ENCODE measurements at regions not wholly inside any gene's neighbourhood (a gene's known extent, or its start where the extent isn't known, plus 50 kb on each side); places are given as distances from the start of the nearest gene placed in this dataset.

DNA sequence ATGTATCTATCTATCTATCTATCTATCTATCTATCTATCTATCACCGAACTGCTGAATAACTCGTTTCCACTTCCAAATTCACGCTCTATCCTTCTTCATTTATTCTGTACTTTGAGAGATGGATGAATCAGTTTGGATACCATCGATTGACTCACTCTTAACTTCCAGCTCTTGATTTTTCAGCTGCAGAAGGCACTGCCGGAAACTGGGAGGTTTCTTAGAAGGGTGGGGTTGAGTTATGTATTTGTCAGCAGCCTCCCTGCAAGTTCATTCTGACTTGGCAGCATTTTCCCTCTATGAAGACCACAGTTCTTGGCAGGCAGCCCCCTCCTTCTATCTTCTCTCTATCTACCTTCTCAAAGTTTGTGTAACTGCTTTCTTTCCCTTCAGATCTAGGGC is 112.0 kb upstream of the MAGEB18 start:
- no peak for DNase-seq (ENCODE audit: low read depth, low spot score)

DNA sequence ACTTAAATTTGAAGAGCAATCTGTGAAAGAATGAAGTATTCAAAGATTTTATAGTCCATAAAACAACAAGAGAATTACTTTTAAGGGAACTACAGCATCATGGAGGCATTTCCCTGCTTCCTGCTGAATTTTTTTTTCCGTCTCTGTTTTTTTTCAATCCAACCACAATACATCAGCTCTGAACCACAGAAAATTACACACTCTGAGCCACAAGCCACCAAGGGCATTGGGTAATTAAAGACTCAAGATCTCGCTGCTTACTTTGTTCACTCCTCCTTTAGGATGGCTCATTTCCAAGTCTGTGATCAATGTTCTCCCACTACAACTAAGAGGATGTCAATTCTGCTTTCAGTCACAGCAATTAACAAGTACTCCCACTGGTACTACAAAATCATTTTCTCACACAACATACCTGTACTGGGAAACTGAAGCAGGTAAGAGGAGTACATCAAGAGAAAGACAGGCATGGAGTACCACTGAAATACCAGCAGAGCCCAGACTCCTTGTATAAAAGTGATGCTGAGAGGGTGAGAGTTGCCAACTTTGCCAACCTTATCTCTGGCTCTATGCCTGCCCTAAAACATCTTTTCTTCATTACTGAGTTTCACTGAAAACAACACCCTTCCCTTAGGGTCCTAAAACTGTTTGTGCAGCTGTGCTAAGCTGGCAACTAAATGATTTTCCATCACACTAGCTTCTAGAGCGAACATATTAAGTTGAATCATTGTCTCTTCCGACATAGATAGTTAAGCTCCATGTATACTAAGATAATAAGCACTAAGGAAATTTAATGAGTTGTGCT is 105.8 kb upstream of the MAGEB18 start:
- peak; percentile 20 for DNase-seq (ENCODE audit: low read depth, low spot score)

DNA sequence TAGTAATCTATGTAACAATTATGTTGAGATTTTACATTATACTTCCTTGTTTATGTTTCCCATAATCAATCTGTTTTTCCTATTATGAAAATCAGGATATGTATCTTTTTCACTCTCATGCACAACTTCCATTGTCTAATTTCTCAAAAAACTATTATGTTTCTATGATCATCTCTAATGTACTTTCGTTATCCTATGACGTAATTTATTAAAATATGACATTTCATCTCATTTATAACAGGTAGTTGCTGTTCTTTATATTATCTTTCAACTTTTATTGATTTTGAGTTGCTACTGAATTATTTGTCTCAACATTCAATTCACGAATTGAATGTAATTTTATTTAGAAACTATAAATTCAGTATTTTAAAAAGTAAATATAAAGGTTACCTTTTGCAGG is 100.8 kb upstream of the MAGEB18 start:
- DNase-seq (ENCODE audit: low read depth, low spot score) = no peak

DNA sequence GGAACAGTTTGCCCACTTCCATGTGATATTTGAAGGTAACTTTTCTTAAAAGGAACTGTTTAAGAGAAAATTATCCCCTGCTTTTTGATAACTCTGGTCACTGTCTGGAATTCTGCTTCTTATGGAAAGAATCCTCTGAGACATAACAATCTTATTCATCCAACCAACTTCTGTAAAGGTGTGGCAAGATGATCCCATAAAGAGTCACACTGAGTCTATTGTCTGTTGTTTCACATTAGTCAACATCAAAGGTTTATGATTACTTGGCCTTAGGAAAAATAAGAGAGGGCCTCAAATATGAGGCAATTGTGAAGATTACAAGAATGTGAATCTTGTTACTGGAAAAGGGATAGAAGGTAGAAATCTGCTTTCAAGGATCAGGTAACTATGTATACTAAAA is 88.0 kb upstream of the MAGEB18 start:
- no peak for DNase-seq (ENCODE audit: low read depth, low spot score)

DNA sequence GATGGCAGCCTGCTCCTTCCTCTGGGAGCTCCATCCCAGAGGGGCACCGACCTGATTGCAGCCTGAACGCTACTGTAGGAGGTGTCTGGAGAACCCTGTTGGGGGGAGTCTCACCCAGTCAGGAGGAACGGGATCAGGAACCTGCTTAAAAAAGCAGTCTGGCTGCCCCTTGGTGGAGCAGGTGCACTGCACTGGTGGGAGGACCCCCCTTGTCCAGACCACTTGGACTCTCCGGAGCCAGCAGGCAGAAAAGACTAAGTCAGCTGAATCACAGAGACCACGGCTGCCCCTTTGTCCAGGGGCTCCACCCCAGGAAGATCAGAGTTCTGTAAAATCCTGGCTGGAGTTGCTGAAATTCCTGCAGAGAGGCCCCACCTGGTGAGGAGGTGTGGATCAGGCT is 67.3 kb upstream of the MAGEB18 start:
- DNase-seq (ENCODE audit: low read depth, low spot score) = no peak

DNA sequence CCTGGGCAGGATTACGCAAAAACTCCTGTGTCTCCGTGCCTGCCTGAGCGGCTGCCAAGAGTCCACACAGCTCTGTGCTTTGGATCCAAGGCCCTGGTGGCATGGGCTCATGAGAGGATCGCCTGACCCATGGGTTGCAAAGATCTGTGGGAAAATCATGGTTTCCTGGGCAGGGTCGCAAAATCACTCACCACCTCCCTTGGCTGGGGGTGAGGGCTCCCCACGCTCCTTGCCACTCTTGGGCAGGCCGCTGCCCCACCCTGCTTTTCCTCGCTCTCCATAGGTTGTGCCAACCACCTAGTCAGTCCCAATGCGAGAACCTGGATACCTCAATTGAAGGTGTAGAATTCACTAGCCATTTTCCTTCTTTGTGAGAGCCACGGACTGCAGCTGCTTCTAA is 66.5 kb upstream of the MAGEB18 start:
- no peak for DNase-seq (ENCODE audit: low read depth, low spot score)

DNA sequence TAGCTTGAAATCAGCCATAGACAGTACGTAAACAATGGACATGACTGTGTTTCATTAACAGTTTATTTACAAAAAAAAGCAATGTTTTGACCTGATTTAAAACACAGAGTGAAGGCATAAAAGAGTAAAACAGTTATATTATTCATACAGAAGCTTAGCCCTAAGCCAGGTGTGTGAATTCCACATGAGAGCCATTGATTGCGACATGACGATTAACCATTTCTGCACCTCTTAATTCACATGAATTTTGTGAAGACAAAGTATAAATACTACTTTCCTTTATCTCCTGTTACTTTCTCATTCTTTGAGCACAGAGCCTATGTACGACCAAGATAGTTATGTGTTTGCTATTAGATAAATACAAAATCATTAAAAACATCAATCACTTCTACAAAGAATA is 55.0 kb upstream of the MAGEB18 start:
- no peak for DNase-seq (ENCODE audit: low read depth, low spot score)

Measured in astrocyte of the hippocampus (primary cell).